HG03025 (cell line): ENCODE measurements at regions not wholly inside any gene's neighbourhood (a gene's known extent, or its start where the extent isn't known, plus 50 kb on each side); places are given as distances from the start of the nearest gene placed in this dataset.

Experiments
- ATAC-seq: cut with Tn5 transposase; IDR thresholded peaks from one replicate; pipeline ENCODE4 v1.9.1; 2021; ENCODE audit warnings: mild to moderate bottlenecking, moderate library complexity; ENCODE audit not compliant: unreplicated experiment, low FRiP score

DNA sequence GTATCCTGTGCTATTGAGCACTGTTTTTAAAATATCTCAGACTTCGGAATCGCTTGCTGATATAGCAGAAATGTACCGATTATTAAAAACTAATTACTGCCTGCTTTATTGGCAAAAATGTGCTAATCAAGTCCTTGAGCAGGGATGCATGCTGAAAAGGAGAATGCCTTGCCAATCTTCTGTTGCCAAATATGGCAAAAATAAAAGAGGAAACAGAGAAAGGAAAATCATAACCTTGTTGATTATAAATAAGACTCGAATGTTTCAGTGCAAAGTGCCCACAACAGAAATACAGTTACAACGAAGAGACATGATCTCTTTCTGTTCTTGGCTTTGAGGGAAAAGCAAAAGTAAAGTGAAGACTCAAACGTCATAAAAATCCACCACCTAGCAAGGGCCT is 248.5 kb downstream of the TMEM182 start:
- ATAC-seq: no peak

GRCh38 chr2:103010751-103011150 is 248.9 kb downstream of the TMEM182 start:
- no peak for ATAC-seq

- no peak for ATAC-seq
Observed at GRCh38 chr2:103012590-103012989, 250.8 kb downstream of the TMEM182 start.

- ATAC-seq: no peak
Observed at GRCh38 chr2:103025056-103025455, 263.2 kb downstream of the TMEM182 start.

DNA sequence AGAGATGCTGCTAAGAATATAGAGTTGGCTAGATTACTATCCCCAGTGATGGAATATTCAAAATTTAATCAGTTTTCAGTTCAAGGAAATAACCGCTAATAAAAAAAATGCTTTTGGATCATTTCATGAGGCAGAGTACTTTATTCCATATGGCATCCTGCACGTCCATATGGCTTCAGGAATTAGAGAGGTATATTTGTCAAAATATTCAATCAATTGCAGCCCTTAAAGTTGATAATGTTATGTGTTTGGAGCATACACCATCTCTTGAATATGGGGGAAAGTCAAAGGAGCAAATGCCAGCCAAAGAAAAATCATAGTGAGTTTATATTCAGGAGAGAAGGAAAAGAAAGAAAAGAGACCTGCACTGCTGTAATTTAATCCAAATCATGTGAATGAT is 266.4 kb downstream of the TMEM182 start:
- no peak for ATAC-seq
